ENCODE measurements at regions not wholly inside any gene's neighbourhood (a gene's known extent, or its start where the extent isn't known, plus 50 kb on each side); places are given as distances from the start of the nearest gene placed in this dataset.

DNA sequence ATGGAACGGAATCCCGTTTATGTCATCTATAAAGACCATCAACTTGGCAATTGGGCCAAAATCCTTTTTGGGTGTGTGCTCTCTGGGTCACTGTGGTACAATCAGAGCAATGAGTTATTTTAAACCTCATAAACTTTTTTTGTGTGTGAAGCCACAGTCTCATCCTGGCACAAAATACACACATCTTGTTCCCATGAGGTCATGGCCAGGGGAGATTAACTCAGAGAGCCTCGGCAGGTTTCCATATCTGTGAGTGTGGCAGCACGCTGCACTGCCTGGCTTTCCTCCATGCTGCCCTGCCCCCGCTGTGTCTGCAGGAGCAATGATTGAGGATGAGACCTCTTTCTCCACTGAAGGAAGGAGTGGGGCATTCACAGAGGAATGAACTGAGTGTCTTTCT lies 54.0 kb upstream of the DLG1 start:
- intact Hi-C loops (cut with micrococcal nuclease; ENCODE audit: unreplicated experiment) = no loop called here
- H3K4me1 ChIP-seq (ENCODE audit: control insufficient read depth, insufficient read depth, low read length) = no peaks in the 10 kb centered on the region; the same call in 1 of the 2 replicates
- in situ Hi-C loops (cut with HindIII; ENCODE audit: low pct_unique_long_range_greater_than_20kb, low sequenced_read_pairs) = no loop called here
- ChIA-PET CTCF (no interaction called here), POLR2A (no interaction called here)
- DNase-seq (ENCODE audit: low read depth, low spot score) = no peak
- ATAC-seq = no peak
- TF ChIP-seq, protein P1, sequence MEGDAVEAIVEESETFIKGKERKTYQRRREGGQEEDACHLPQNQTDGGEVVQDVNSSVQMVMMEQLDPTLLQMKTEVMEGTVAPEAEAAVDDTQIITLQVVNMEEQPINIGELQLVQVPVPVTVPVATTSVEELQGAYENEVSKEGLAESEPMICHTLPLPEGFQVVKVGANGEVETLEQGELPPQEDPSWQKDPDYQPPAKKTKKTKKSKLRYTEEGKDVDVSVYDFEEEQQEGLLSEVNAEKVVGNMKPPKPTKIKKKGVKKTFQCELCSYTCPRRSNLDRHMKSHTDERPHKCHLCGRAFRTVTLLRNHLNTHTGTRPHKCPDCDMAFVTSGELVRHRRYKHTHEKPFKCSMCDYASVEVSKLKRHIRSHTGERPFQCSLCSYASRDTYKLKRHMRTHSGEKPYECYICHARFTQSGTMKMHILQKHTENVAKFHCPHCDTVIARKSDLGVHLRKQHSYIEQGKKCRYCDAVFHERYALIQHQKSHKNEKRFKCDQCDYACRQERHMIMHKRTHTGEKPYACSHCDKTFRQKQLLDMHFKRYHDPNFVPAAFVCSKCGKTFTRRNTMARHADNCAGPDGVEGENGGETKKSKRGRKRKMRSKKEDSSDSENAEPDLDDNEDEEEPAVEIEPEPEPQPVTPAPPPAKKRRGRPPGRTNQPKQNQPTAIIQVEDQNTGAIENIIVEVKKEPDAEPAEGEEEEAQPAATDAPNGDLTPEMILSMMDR (IDR thresholded peaks at IDR 0.05) = no peak
- TF ChIP-seq SIN3A (IDR thresholded peaks at IDR 0.05; ENCODE audit: borderline replicate concordance, insufficient read depth, low read depth, low read length) (no peak), POLR2AphosphoS5 (IDR thresholded peaks at IDR 0.05; ENCODE audit: low read depth, low read length) (no peak), TCF7L2 (IDR thresholded peaks at IDR 0.05; ENCODE audit: low read depth, low read length) (no peak)
- TF ChIP-seq, protein P2, sequence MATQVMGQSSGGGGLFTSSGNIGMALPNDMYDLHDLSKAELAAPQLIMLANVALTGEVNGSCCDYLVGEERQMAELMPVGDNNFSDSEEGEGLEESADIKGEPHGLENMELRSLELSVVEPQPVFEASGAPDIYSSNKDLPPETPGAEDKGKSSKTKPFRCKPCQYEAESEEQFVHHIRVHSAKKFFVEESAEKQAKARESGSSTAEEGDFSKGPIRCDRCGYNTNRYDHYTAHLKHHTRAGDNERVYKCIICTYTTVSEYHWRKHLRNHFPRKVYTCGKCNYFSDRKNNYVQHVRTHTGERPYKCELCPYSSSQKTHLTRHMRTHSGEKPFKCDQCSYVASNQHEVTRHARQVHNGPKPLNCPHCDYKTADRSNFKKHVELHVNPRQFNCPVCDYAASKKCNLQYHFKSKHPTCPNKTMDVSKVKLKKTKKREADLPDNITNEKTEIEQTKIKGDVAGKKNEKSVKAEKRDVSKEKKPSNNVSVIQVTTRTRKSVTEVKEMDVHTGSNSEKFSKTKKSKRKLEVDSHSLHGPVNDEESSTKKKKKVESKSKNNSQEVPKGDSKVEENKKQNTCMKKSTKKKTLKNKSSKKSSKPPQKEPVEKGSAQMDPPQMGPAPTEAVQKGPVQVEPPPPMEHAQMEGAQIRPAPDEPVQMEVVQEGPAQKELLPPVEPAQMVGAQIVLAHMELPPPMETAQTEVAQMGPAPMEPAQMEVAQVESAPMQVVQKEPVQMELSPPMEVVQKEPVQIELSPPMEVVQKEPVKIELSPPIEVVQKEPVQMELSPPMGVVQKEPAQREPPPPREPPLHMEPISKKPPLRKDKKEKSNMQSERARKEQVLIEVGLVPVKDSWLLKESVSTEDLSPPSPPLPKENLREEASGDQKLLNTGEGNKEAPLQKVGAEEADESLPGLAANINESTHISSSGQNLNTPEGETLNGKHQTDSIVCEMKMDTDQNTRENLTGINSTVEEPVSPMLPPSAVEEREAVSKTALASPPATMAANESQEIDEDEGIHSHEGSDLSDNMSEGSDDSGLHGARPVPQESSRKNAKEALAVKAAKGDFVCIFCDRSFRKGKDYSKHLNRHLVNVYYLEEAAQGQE (IDR thresholded peaks at IDR 0.05; ENCODE audit: insufficient read depth in 1 of 2, low read depth in 2 of 2, low read length in 1 of 2) = no peak
- no peak overlapping the region for H3K4me3 ChIP-seq (ENCODE audit: low read depth in 2 of 2, low read length in 2 of 2)
- BruUV-seq (replicated peaks) = no TSS peak
- H3K9me3 ChIP-seq (ENCODE audit: control insufficient read depth, insufficient read depth, low read depth, low read length) = no peaks in the 10 kb centered on the region
- H3K27ac ChIP-seq (ENCODE audit: low read length) = no peak overlapping the region
- H3K36me3 ChIP-seq (ENCODE audit: control insufficient read depth, insufficient read depth, low read length) = no peaks in the 10 kb centered on the region
- no peaks in the 10 kb centered on the region for H3K27me3 ChIP-seq (ENCODE audit: control insufficient read depth, insufficient read depth, low read length)

DNA sequence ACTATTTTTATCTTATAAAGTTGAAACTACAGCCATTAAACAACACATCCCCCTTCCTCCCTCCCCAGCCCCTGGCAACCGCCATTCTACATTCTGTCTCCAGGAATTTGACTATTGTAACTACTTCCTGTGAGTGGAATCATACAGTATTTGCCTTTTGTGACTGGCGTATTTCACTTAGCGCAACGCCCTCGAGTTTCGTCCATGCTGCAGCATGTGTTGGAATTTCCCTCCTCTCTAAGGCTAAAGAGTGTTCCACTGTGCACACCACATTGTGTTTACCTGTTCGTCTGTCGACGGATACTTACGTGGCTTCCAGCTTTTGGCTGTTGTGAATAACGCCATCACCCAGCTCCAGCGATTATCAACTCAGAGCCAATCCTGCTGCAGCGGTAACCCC lies 52.0 kb upstream of the DLG1 start:
- Histone ChIP-seq H3K36me3 (ENCODE audit: control insufficient read depth, insufficient read depth, low read length) (no peaks in the 10 kb centered on the region), H3K4me1 (ENCODE audit: control insufficient read depth, insufficient read depth, low read length) (no peaks in the 10 kb centered on the region), H3K27me3 (ENCODE audit: control insufficient read depth, insufficient read depth, low read length) (no peaks in the 10 kb centered on the region), H3K4me3 (ENCODE audit: low read depth in 2 of 2, low read length in 2 of 2) (no peak overlapping the region), H3K9me3 (ENCODE audit: control insufficient read depth, insufficient read depth, low read depth, low read length) (no peaks in the 10 kb centered on the region), H3K27ac (ENCODE audit: low read length) (no peak overlapping the region)
- no peak for ATAC-seq
- CTCF ChIA-PET = no interaction called here
- intact Hi-C loops (cut with micrococcal nuclease; ENCODE audit: unreplicated experiment) (no loop called here), in situ Hi-C loops (cut with HindIII; ENCODE audit: low pct_unique_long_range_greater_than_20kb, low sequenced_read_pairs) (no loop called here)
- TF ChIP-seq TCF7L2 (IDR thresholded peaks at IDR 0.05; ENCODE audit: low read depth, low read length) (no peak), POLR2AphosphoS5 (IDR thresholded peaks at IDR 0.05; ENCODE audit: low read depth, low read length) (no peak), SIN3A (IDR thresholded peaks at IDR 0.05; ENCODE audit: borderline replicate concordance, insufficient read depth, low read depth, low read length) (no peak)
- TF ChIP-seq, protein P1 (IDR thresholded peaks at IDR 0.05) = no peak
- TF ChIP-seq, protein P2 (IDR thresholded peaks at IDR 0.05; ENCODE audit: insufficient read depth in 1 of 2, low read depth in 2 of 2, low read length in 1 of 2) = no peak
- POLR2A ChIA-PET = no interaction called here
- no peak for DNase-seq (ENCODE audit: low read depth, low spot score)
- BruUV-seq (replicated peaks) = no TSS peak

Data from Panc1 (cell line).